ENCODE measurements at regions not wholly inside any gene's neighbourhood (a gene's known extent, or its start where the extent isn't known, plus 50 kb on each side); places are given as distances from the start of the nearest gene placed in this dataset.

DNA sequence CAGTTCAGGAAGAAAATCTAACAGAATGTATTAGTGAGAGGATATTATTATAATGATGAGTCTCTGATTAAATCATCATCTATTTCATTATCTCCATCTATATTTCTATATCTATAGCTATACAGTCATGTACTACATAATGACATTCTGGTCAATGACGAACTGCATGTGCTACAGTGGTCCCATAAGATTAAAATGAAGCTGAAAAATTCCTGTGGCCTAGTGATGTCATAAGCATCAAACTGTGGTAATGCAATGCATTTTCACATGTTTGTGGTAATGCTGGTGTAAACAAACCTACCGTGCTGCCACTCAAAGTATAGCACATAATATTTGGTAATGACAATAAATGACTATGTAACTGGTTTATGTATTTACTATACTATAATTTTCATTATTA lies 1127.9 kb upstream of the CHAC2 start:
- H3K27me3 ChIP-seq, result no peaks in the 10 kb centered on the region
- H3K9me3 ChIP-seq, result peaks cover 2% of the 10 kb centered on the region
- DNase-seq (ENCODE audit: low spot score in 2 of 2), result no peak
- no peak overlapping the region for H3K4me3 ChIP-seq
- no peaks in the 10 kb centered on the region for H3K4me1 ChIP-seq
- TF ChIP-seq POLR2A (IDR thresholded peaks at IDR 0.05), result no peak
- TF ChIP-seq EP300 (IDR thresholded peaks at IDR 0.05), result no peak
- TF ChIP-seq POLR2AphosphoS5 (IDR thresholded peaks at IDR 0.05), result no peak
- TF ChIP-seq CTCF (IDR thresholded peaks at IDR 0.05), result no peak
- no peak overlapping the region for H3K27ac ChIP-seq
- H3K36me3 ChIP-seq, result no peaks in the 10 kb centered on the region
- WGBS, result 74% methylated on average over 2 of the region's 2 CpGs

DNA sequence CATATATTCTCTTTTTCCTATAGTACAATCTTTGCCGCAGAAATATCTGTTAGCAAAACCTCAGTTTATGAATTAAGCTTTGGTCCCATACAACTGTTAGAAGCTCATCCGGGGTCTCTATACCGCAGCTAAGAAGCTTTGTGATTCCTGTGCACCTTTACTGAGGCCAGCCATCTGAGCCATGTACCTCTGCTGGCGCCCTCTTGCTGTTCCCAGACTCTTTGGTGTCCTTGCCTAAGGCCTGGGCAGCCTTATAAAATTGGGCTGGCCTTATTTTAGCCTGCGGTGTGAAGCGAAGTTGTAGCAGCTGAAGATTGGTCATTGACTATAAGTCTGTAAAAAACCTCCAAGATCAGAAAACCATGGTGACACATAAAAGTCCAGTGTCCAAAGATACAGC lies 1135.1 kb upstream of the CHAC2 start:
- TF ChIP-seq POLR2AphosphoS5 (IDR thresholded peaks at IDR 0.05) (no peak), POLR2A (IDR thresholded peaks at IDR 0.05) (no peak), CTCF (IDR thresholded peaks at IDR 0.05) (no peak), EP300 (IDR thresholded peaks at IDR 0.05) (no peak)
- no peak for DNase-seq (ENCODE audit: low spot score in 2 of 2)
- H3K36me3 ChIP-seq, result no peaks in the 10 kb centered on the region
- 85% methylated on average over 6 of the region's 6 CpGs for WGBS
- H3K4me3 ChIP-seq, result no peak overlapping the region
- no peak overlapping the region for H3K27ac ChIP-seq
- H3K4me1 ChIP-seq, result no peaks in the 10 kb centered on the region
- H3K27me3 ChIP-seq, result no peaks in the 10 kb centered on the region
- H3K9me3 ChIP-seq, result peaks cover 3% of the 10 kb centered on the region

DNA sequence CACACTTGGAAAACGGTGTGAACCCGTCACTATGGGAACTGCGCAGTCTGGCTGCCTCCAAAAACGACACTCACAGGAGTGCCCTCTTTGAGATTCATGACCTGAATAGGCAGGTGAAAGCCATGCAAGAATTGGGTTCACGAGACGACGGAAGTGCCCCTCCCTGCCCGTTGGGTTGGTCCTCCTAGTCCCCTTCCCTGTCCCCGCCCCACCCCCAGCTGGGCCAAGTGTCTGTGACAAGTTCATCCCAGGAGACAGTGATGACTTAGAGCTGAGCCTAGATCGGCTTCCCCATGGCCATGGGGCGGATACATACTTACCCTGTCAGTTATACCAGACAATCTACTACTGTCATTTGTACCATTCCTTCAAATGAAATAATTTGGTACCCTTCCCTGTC lies 1137.7 kb upstream of the CHAC2 start:
- Histone ChIP-seq H3K27ac (no peak overlapping the region), H3K9me3 (peaks cover 10% of the 10 kb centered on the region), H3K4me3 (no peak overlapping the region), H3K4me1 (no peaks in the 10 kb centered on the region), H3K27me3 (no peaks in the 10 kb centered on the region), H3K36me3 (no peaks in the 10 kb centered on the region)
- no peak for DNase-seq (ENCODE audit: low spot score in 2 of 2)
- WGBS, result 82% methylated on average over 11 of the region's 11 CpGs
- TF ChIP-seq POLR2A (IDR thresholded peaks at IDR 0.05) (no peak), CTCF (IDR thresholded peaks at IDR 0.05) (no peak), POLR2AphosphoS5 (IDR thresholded peaks at IDR 0.05) (no peak)

- no peaks in the 10 kb centered on the region for H3K27me3 ChIP-seq
Measured at GRCh38 chr2:52629531-52629930, 1138.1 kb upstream of the CHAC2 start.

GRCh38 chr2:52622266-52622665 lies 1145.3 kb upstream of the CHAC2 start:
- WGBS, result 69% methylated on average over 2 of the region's 2 CpGs
- Histone ChIP-seq H3K4me1 (no peaks in the 10 kb centered on the region), H3K9me3 (peaks cover 7% of the 10 kb centered on the region), H3K36me3 (no peaks in the 10 kb centered on the region), H3K27me3 (no peaks in the 10 kb centered on the region), H3K4me3 (no peak overlapping the region), H3K27ac (no peak overlapping the region)
- TF ChIP-seq EP300 (IDR thresholded peaks at IDR 0.05) (no peak), POLR2AphosphoS5 (IDR thresholded peaks at IDR 0.05) (no peak), CTCF (IDR thresholded peaks at IDR 0.05) (no peak), POLR2A (IDR thresholded peaks at IDR 0.05) (no peak)
- no peak for DNase-seq (ENCODE audit: low spot score in 2 of 2)

More at GRCh38 chr2:52629531-52629930, 1138.1 kb upstream of the CHAC2 start:
- TF ChIP-seq EP300 (IDR thresholded peaks at IDR 0.05), result no peak
- TF ChIP-seq CTCF (IDR thresholded peaks at IDR 0.05), result no peak
- TF ChIP-seq POLR2AphosphoS5 (IDR thresholded peaks at IDR 0.05), result no peak
- no peak for TF ChIP-seq POLR2A (IDR thresholded peaks at IDR 0.05)
- no peak overlapping the region for H3K4me3 ChIP-seq
- DNase-seq (ENCODE audit: low spot score in 2 of 2), result no peak
- H3K4me1 ChIP-seq, result no peaks in the 10 kb centered on the region
- WGBS, result 95% methylated on average over 36 of the region's 36 CpGs
- peaks cover 10% of the 10 kb centered on the region for H3K9me3 ChIP-seq
- H3K36me3 ChIP-seq, result no peaks in the 10 kb centered on the region
- H3K27ac ChIP-seq, result no peak overlapping the region

Data from suprapubic skin (tissue), 4 donors.